HG03521 (cell line): ENCODE measurements at regions not wholly inside any gene's neighbourhood (a gene's known extent, or its start where the extent isn't known, plus 50 kb on each side); places are given as distances from the start of the nearest gene placed in this dataset.

Source experiments
- ATAC-seq: cut with Tn5 transposase; IDR thresholded peaks from one replicate; pipeline ENCODE4 v1.9.1; 2021; ENCODE audit warnings: mild to moderate bottlenecking, moderate library complexity; ENCODE audit not compliant: unreplicated experiment

- ATAC-seq = no peak
Measured at GRCh38 chr1:209455661-209456358, 127.7 kb upstream of the CAMK1G start.

GRCh38 chr1:209456878-209457277, 126.6 kb upstream of the CAMK1G start:
- no peak for ATAC-seq

GRCh38 chr1:209457401-209458125, 126.0 kb upstream of the CAMK1G start:
- no peak for ATAC-seq

GRCh38 chr1:209458921-209459320, 124.6 kb upstream of the CAMK1G start:
- no peak for ATAC-seq

GRCh38 chr1:209461168-209461567, 122.3 kb upstream of the CAMK1G start:
- ATAC-seq = no peak

GRCh38 chr1:209462433-209462832, 121.1 kb upstream of the CAMK1G start:
- ATAC-seq = no peak

GRCh38 chr1:209463441-209463840, 120.1 kb upstream of the CAMK1G start:
- ATAC-seq = no peak

GRCh38 chr1:209473025-209473424, 110.5 kb upstream of the CAMK1G start:
- ATAC-seq = no peak

GRCh38 chr1:209480345-209480744, 103.2 kb upstream of the CAMK1G start:
- no peak for ATAC-seq

GRCh38 chr1:209483691-209484090, 99.8 kb upstream of the CAMK1G start:
- no peak for ATAC-seq

GRCh38 chr1:209484429-209484828, 99.1 kb upstream of the CAMK1G start:
- ATAC-seq = no peak

- ATAC-seq = no peak
Measured at GRCh38 chr1:209485167-209485566, 98.3 kb upstream of the CAMK1G start.

- ATAC-seq = no peak
Measured at GRCh38 chr1:209485751-209486150, 97.8 kb upstream of the CAMK1G start.

- ATAC-seq = no peak
Measured at GRCh38 chr1:209486861-209487593, 96.5 kb upstream of the CAMK1G start.

- ATAC-seq = no peak
Measured at GRCh38 chr1:209490013-209490412, 93.5 kb upstream of the CAMK1G start.

GRCh38 chr1:209491031-209491430, 92.5 kb upstream of the CAMK1G start:
- ATAC-seq = no peak

GRCh38 chr1:209491496-209491895, 92.0 kb upstream of the CAMK1G start:
- no peak for ATAC-seq

- ATAC-seq = no peak
Measured at GRCh38 chr1:209491897-209492296, 91.6 kb upstream of the CAMK1G start.

- no peak for ATAC-seq
Measured at GRCh38 chr1:209493559-209493958, 90.0 kb upstream of the CAMK1G start.

GRCh38 chr1:209497729-209498128, 85.8 kb upstream of the CAMK1G start:
- ATAC-seq = no peak

GRCh38 chr1:209500993-209501392, 82.5 kb upstream of the CAMK1G start:
- ATAC-seq = no peak

GRCh38 chr1:209503196-209503595, 80.3 kb upstream of the CAMK1G start:
- no peak for ATAC-seq
